Ascending aorta (tissue), 2 donors: ENCODE measurements at regions not wholly inside any gene's neighbourhood (a gene's known extent, or its start where the extent isn't known, plus 50 kb on each side); places are given as distances from the start of the nearest gene placed in this dataset.

Experiments
- DNase-seq, 2 donors: peaks; one replicate each; pipeline ENCODE4 v3.0.0-alpha.2; 2019; ENCODE audit warnings: low spot score in 2 of 2
- H3K27ac ChIP-seq, 2 donors: fragments of 200-600 bp; sonication (generic); one replicate each; pipeline ENCODE4 v1.5.1; 2016 to 2017; ENCODE audit warnings: mild to moderate bottlenecking in 1 of 2
- H3K27me3 ChIP-seq: fragments of 200-600 bp; sonication (generic); one replicate; pipeline ENCODE4 v1.5.1; 2017
- H3K36me3 ChIP-seq, 2 donors: fragments of 200-600 bp; sonication (generic); one replicate each; pipeline ENCODE4 v1.5.1; 2016
- H3K4me1 ChIP-seq, 2 donors: fragments of 200-600 bp; sonication (generic); one replicate each; pipeline ENCODE4 v1.5.1; 2016 to 2017; ENCODE audit warnings: mild to moderate bottlenecking in 1 of 2
- H3K4me3 ChIP-seq, 2 donors: fragments of 200-600 bp; sonication (generic); one replicate each; pipeline ENCODE4 v1.5.1; 2016 to 2017; ENCODE audit warnings: mild to moderate bottlenecking in 1 of 2
- H3K9me3 ChIP-seq, 2 donors: fragments of 200-600 bp; sonication (generic); one replicate each; pipeline ENCODE4 v1.5.1; 2016
- CTCF ChIP-seq, 3 experiments: fragments of 200-600 bp in 2 of 3; fragments of 450-650 bp in 1 of 3; sonication (generic) in 2 of 3; IDR thresholded peaks; one replicate each; pipeline ENCODE4 v1.5.1; 2016 to 2019; ENCODE audit warnings: antibody characterized with exemption in 3 of 3, mild to moderate bottlenecking in 1 of 3, moderate library complexity in 1 of 3
- intact Hi-C: fragments of 100-400 bp; cut with DNase I; formaldehyde crosslinking; loops from one replicate; pipeline ENCODE4 v1.15.1; 2023

DNA sequence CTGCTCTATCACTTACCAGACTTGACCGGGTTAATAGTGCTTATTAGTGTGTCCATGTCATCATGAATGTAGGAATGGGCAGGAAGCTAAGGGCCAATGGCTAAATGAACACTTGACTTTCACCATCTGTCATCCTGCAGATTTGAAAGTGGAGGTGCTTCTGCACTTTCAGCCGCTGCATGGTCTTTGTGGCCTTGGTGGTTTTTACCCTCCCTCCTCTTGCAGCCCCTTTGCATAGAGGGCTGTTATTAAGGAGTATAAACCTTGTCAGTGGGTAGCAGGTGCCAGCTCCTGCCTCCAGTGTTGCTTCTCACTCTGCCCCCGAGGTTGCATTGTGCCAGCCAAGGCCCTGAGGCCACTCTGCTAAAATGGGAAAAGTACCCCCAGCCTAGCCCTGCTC lies 122.2 kb upstream of the TNFAIP3 start:
- H3K9me3 ChIP-seq: no peaks in the 10 kb centered on the region

DNA sequence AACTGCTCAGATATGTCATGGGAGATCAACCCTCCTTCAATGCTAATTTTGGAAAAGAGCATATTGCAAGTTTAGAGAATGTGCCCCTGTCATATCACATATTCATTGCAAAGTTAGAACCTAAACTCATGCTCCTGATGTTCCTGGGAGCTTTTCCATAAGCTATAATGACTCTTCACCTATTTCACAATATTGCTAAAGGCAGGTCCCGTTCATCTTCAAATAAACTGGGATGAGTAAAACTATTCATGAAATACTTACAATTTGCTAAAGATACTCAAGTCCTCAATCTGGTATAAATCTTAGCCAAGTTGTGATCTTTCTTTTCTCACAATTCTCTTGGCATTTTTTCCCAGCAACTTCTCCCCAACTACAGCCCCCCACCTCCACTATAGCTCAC lies 121.7 kb upstream of the TNFAIP3 start:
- H3K9me3 ChIP-seq: no peaks in the 10 kb centered on the region
- H3K36me3 ChIP-seq: no peaks in the 10 kb centered on the region
- DNase-seq: no peak
- H3K4me3 ChIP-seq: no peak overlapping the region
- H3K27ac ChIP-seq: no peak overlapping the region
- intact Hi-C loops: no loop called here
- TF ChIP-seq CTCF (IDR thresholded peaks at IDR 0.05): no peak
- no peaks in the 10 kb centered on the region for H3K27me3 ChIP-seq
- no peaks in the 10 kb centered on the region for H3K4me1 ChIP-seq

More for the DNA sequence above, 122.2 kb upstream of the TNFAIP3 start:
- H3K27me3 ChIP-seq: no peaks in the 10 kb centered on the region
- no peak overlapping the region for H3K27ac ChIP-seq
- intact Hi-C loops: no loop called here
- no peak for DNase-seq
- no peak for TF ChIP-seq CTCF (IDR thresholded peaks at IDR 0.05)
- H3K4me1 ChIP-seq: no peaks in the 10 kb centered on the region
- no peak overlapping the region for H3K4me3 ChIP-seq
- no peaks in the 10 kb centered on the region for H3K36me3 ChIP-seq

GRCh38 chr6:137746264-137746663 lies 120.8 kb upstream of the TNFAIP3 start:
- no peak for DNase-seq
- H3K36me3 ChIP-seq: no peaks in the 10 kb centered on the region
- no peaks in the 10 kb centered on the region for H3K9me3 ChIP-seq
- no peak overlapping the region for H3K27ac ChIP-seq
- H3K27me3 ChIP-seq: no peaks in the 10 kb centered on the region
- H3K4me1 ChIP-seq: no peaks in the 10 kb centered on the region
- intact Hi-C loops: no loop called here
- TF ChIP-seq CTCF (IDR thresholded peaks at IDR 0.05): no peak
- no peak overlapping the region for H3K4me3 ChIP-seq

DNA sequence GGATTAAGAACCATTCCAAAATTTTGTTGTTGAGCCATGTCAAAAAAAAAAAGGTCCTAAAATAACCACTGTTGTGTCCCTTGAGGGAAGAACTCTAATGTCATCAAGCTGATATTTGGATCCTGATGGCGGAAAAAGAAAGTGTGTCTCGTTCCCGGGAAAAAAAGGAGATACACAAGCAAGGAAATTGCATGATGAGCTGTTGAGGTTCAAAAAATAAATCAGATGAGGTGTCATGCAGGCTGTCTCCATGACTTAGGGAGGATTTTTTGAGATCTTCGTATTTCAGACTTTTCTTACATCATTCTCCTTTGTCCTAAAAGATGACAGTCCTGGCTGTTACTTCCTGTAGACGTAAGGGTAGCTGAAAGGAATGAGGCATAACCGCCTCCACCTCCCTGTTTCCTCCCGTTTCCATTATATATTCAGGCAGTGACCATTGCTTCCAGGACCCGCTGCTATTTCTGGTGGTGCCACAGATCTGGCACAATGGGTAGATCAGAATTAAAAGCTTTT lies 117.3 kb upstream of the TNFAIP3 start:
- H3K4me1 ChIP-seq: no peaks in the 10 kb centered on the region
- intact Hi-C loops: no loop called here

DNA sequence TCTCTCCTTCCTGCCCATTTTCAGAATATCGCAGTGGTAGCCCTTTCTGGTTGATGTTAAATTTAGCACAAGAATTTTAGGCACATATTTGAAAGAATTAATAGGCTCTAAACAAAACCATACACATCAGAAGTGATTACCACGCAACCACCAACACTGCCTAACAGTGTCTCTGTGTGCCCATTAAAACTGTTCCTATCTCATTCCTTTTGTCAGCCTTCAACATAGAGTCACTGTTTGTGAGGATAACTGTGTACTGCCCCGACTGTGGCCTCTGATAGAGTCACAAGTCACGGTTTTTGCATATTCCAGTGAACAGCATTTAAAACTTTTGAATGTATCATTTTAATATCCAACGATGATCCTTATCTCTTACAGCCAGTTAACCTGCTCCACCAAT lies 116.8 kb upstream of the TNFAIP3 start:
- Histone ChIP-seq H3K27me3 (no peaks in the 10 kb centered on the region), H3K4me3 (no peak overlapping the region), H3K9me3 (no peaks in the 10 kb centered on the region), H3K36me3 (no peaks in the 10 kb centered on the region), H3K4me1 (no peaks in the 10 kb centered on the region), H3K27ac (no peak overlapping the region)
- intact Hi-C loops: no loop called here
- TF ChIP-seq CTCF (IDR thresholded peaks at IDR 0.05): no peak
- DNase-seq: no peak

More for the DNA sequence above, 117.3 kb upstream of the TNFAIP3 start:
- no peak for DNase-seq
- Histone ChIP-seq H3K4me3 (no peak overlapping the region), H3K36me3 (no peaks in the 10 kb centered on the region), H3K27me3 (no peaks in the 10 kb centered on the region), H3K9me3 (no peaks in the 10 kb centered on the region), H3K27ac (no peak overlapping the region)
- TF ChIP-seq CTCF (IDR thresholded peaks at IDR 0.05): no peak
